HEK293T (cell line): ENCODE measurements at regions not wholly inside any gene's neighbourhood (a gene's known extent, or its start where the extent isn't known, plus 50 kb on each side); places are given as distances from the start of the nearest gene placed in this dataset.

Source experiments
- ARNT ChIP-seq: fragments of 450-650 bp; IDR thresholded peaks from 2 replicates; pipeline ENCODE4 v1.6.1; 2017; ENCODE audit warnings: mild to moderate bottlenecking
- BHLHE40 ChIP-seq: fragments of 450-650 bp; IDR thresholded peaks from 2 replicates; pipeline ENCODE4 v1.6.1; 2016; ENCODE audit warnings: mild to moderate bottlenecking, moderate library complexity, borderline replicate concordance
- ELF4 ChIP-seq: fragments of 450-650 bp; IDR thresholded peaks from 2 replicates; pipeline ENCODE4 v1.6.1; 2017; ENCODE audit warnings: antibody characterized with exemption
- FOXA1 ChIP-seq: fragments of 450-650 bp; IDR thresholded peaks from 2 replicates; pipeline ENCODE4 v1.6.1; 2016; ENCODE audit warnings: mild to moderate bottlenecking
- FOXK2 ChIP-seq: fragments of 450-650 bp; IDR thresholded peaks from 2 replicates; pipeline ENCODE4 v1.6.1; 2016; ENCODE audit warnings: mild to moderate bottlenecking
- FOXM1 ChIP-seq: fragments of 450-650 bp; IDR thresholded peaks from 2 replicates; pipeline ENCODE4 v1.6.1; 2017; ENCODE audit warnings: mild to moderate bottlenecking, borderline replicate concordance
- L3MBTL2 ChIP-seq: fragments of 450-650 bp; conservative IDR thresholded peaks from 2 replicates; pipeline ENCODE4 v1.6.1; 2016; ENCODE audit warnings: mild to moderate bottlenecking
- LEF1 ChIP-seq: fragments of 450-650 bp; IDR thresholded peaks from 2 replicates; pipeline ENCODE4 v1.6.1; 2017; ENCODE audit warnings: mild to moderate bottlenecking, borderline replicate concordance
- NFRKB ChIP-seq: fragments of 450-650 bp; IDR thresholded peaks from 2 replicates; pipeline ENCODE4 v1.6.1; 2016; ENCODE audit warnings: mild to moderate bottlenecking, moderate library complexity
- PKNOX1 ChIP-seq: fragments of 450-650 bp; IDR thresholded peaks from 2 replicates; pipeline ENCODE4 v1.6.1; 2016
- SP1 ChIP-seq: fragments of 450-650 bp; IDR thresholded peaks from 2 replicates; pipeline ENCODE4 v1.6.1; 2017
- SUZ12 ChIP-seq: fragments of 450-650 bp; IDR thresholded peaks from 2 replicates; pipeline ENCODE4 v1.6.1; 2016; ENCODE audit warnings: mild to moderate bottlenecking
- TARDBP ChIP-seq: fragments of 450-650 bp; IDR thresholded peaks from 2 replicates; pipeline ENCODE4 v1.6.1; 2016

- no peak for TF ChIP-seq SUZ12
- TF ChIP-seq SP1: no peak
- TF ChIP-seq ELF4: no peak
- no peak for TF ChIP-seq PKNOX1
- no peak for TF ChIP-seq ARNT
- TF ChIP-seq NFRKB: no peak
- TF ChIP-seq LEF1: no peak
- no peak for TF ChIP-seq FOXM1
- TF ChIP-seq FOXA1: no peak
- no peak for TF ChIP-seq TARDBP
- no peak for TF ChIP-seq BHLHE40
- TF ChIP-seq FOXK2: no peak
- TF ChIP-seq L3MBTL2: no peak
Observed at GRCh38 chr13:99448546-99448945, 52.7 kb upstream of the TM9SF2 start.
